ENCODE measurements at regions not wholly inside any gene's neighbourhood (a gene's known extent, or its start where the extent isn't known, plus 50 kb on each side); places are given as distances from the start of the nearest gene placed in this dataset.
"Not testable (repeated sequence)": the region's sequence is repeated elsewhere in the genome, so short reads cannot be mapped to it uniquely, and the experiment has no call there.

GRCh38 chr1:244324176-244324883 is 127.4 kb downstream of the ADSS2 start:
- WGBS, 2 experiments = 95 to 96% methylated on average over 8 of the region's 8 CpGs
- Histone ChIP-seq H3K27me3 (ENCODE audit: control insufficient read depth, insufficient read depth, low read length, poor library complexity, severe bottlenecking) (no peaks in the 10 kb centered on the region), H3K4me1 (ENCODE audit: control insufficient read depth, insufficient read depth, low read length) (no peaks in the 10 kb centered on the region), H3K27ac (ENCODE audit: insufficient read depth, low read depth, low read length, poor library complexity, severe bottlenecking) (no peak overlapping the region), H3K9me3 (ENCODE audit: control insufficient read depth, low read length) (no peaks in the 10 kb centered on the region), H3K4me3 (ENCODE audit: insufficient read depth, low read depth, low read length) (no peak overlapping the region), H3K36me3 (ENCODE audit: control insufficient read depth, insufficient read depth, low read length) (no peaks in the 10 kb centered on the region)

- Histone ChIP-seq H3K27ac (ENCODE audit: insufficient read depth, low read depth, low read length, poor library complexity, severe bottlenecking) (no peak overlapping the region), H3K4me3 (ENCODE audit: insufficient read depth, low read depth, low read length) (no peak overlapping the region), H3K9me3 (ENCODE audit: control insufficient read depth, low read length) (no peaks in the 10 kb centered on the region), H3K36me3 (ENCODE audit: control insufficient read depth, insufficient read depth, low read length) (no peaks in the 10 kb centered on the region), H3K4me1 (ENCODE audit: control insufficient read depth, insufficient read depth, low read length) (no peaks in the 10 kb centered on the region), H3K27me3 (ENCODE audit: control insufficient read depth, insufficient read depth, low read length, poor library complexity, severe bottlenecking) (no peaks in the 10 kb centered on the region)
- WGBS, 2 experiments = 87 to 91% methylated on average over 7 to 8 of the region's 8 CpGs
These were observed 126.5 kb downstream of the ADSS2 start for GRCh38 chr1:244325056-244325758.

DNA sequence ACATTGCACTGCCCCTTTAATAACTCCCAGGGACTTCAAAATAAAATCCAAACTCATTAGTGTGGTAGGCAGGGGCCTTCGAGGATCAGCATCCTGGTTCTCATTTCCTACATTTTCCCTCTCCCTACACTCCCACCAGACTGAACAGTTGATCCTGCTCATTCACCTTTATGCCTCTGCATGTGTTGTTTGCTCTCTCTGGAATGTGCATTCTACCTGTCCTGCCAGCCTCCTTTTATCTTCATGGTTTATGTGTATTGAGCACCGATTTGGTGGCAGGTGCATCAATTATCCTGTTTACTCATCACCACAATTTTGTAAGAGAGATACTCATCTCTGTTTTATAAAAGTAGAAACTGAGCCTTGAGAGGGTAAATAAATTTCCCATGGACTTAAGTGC is 125.0 kb downstream of the ADSS2 start:
- no peak overlapping the region for H3K4me3 ChIP-seq (ENCODE audit: insufficient read depth, low read depth, low read length)
- H3K4me1 ChIP-seq (ENCODE audit: control insufficient read depth, insufficient read depth, low read length) = no peaks in the 10 kb centered on the region
- no peaks in the 10 kb centered on the region for H3K9me3 ChIP-seq (ENCODE audit: control insufficient read depth, low read length)
- no peaks in the 10 kb centered on the region for H3K36me3 ChIP-seq (ENCODE audit: control insufficient read depth, insufficient read depth, low read length)
- no peak overlapping the region for H3K27ac ChIP-seq (ENCODE audit: insufficient read depth, low read depth, low read length, poor library complexity, severe bottlenecking)
- WGBS, 2 experiments = 86 to 87% methylated on average over 1 of the region's 2 CpGs
- no peaks in the 10 kb centered on the region for H3K27me3 ChIP-seq (ENCODE audit: control insufficient read depth, insufficient read depth, low read length, poor library complexity, severe bottlenecking)

- Histone ChIP-seq H3K27me3 (ENCODE audit: control insufficient read depth, insufficient read depth, low read length, poor library complexity, severe bottlenecking) (no peaks in the 10 kb centered on the region), H3K9me3 (ENCODE audit: control insufficient read depth, low read length) (no peaks in the 10 kb centered on the region), H3K4me3 (ENCODE audit: insufficient read depth, low read depth, low read length) (no peak overlapping the region), H3K36me3 (ENCODE audit: control insufficient read depth, insufficient read depth, low read length) (no peaks in the 10 kb centered on the region), H3K4me1 (ENCODE audit: control insufficient read depth, insufficient read depth, low read length) (no peaks in the 10 kb centered on the region), H3K27ac (ENCODE audit: insufficient read depth, low read depth, low read length, poor library complexity, severe bottlenecking) (no peak overlapping the region)
These were observed 124.2 kb downstream of the ADSS2 start for GRCh38 chr1:244327533-244327932.

DNA sequence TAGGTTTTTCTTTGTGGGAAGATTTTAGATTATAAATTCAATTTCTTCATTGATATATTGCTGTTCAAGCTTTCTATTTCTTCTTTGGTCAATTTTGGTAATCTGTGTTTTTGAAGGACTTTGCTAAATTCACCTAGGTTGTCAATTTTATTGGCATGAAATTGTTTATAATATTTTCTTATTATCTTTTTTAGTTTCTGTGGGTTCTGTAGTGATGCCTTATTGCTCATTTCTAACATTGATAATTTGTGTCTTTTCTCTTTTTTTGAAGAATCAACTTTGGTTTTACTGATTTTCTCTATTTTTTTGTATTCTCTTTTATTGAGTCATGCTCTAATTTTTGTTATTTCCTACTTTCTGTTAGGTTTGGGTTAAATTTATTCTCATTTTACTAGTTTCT is 123.2 kb downstream of the ADSS2 start:
- Histone ChIP-seq H3K9me3 (ENCODE audit: control insufficient read depth, low read length) (no peaks in the 10 kb centered on the region), H3K27ac (ENCODE audit: insufficient read depth, low read depth, low read length, poor library complexity, severe bottlenecking) (no peak overlapping the region), H3K4me1 (ENCODE audit: control insufficient read depth, insufficient read depth, low read length) (no peaks in the 10 kb centered on the region), H3K36me3 (ENCODE audit: control insufficient read depth, insufficient read depth, low read length) (no peaks in the 10 kb centered on the region), H3K27me3 (ENCODE audit: control insufficient read depth, insufficient read depth, low read length, poor library complexity, severe bottlenecking) (no peaks in the 10 kb centered on the region), H3K4me3 (ENCODE audit: insufficient read depth, low read depth, low read length) (no peak overlapping the region)

DNA sequence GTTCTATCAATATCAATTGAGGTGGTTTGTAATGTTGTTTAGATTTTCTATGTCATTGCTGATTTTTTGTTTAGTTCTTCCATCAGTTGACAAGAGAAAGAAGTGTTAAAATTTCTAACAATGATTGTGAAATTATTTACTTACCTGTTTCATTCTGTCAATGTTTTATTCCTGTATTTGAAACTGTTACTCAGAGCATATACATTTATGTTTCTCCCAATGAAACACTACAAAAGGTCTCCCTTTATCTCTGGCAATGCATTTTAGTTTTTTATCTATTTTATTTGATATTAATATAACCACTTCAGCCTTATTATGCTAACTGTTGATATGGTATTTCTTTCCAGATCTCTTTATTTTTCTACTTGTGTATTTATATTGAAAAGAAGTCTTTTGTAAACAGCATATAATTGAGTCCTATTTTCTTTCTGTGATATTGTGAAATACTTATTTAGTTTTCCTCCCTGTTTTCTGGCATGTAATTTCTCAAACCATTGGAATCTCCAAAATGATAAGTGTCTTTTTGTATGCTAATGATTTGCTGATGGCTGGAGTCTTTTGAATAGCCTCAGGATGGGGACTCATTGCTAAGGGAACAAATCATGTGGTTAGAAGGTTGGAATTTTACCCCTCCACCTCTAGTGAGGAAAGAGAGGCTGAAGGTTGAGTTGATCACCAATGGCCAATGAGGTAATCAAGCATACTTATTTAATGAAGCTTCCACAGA is 122.0 kb downstream of the ADSS2 start:
- H3K9me3 ChIP-seq (ENCODE audit: control insufficient read depth, low read length) = no peaks in the 10 kb centered on the region
- no peaks in the 10 kb centered on the region for H3K36me3 ChIP-seq (ENCODE audit: control insufficient read depth, insufficient read depth, low read length)
- H3K4me1 ChIP-seq (ENCODE audit: control insufficient read depth, insufficient read depth, low read length) = no peaks in the 10 kb centered on the region
- H3K4me3 ChIP-seq (ENCODE audit: insufficient read depth, low read depth, low read length) = no peak overlapping the region
- H3K27ac ChIP-seq (ENCODE audit: insufficient read depth, low read depth, low read length, poor library complexity, severe bottlenecking) = no peak overlapping the region
- no peaks in the 10 kb centered on the region for H3K27me3 ChIP-seq (ENCODE audit: control insufficient read depth, insufficient read depth, low read length, poor library complexity, severe bottlenecking)

- Histone ChIP-seq H3K4me1 (ENCODE audit: control insufficient read depth, insufficient read depth, low read length) (no peaks in the 10 kb centered on the region), H3K9me3 (ENCODE audit: control insufficient read depth, low read length) (no peaks in the 10 kb centered on the region), H3K27me3 (ENCODE audit: control insufficient read depth, insufficient read depth, low read length, poor library complexity, severe bottlenecking) (no peaks in the 10 kb centered on the region), H3K27ac (ENCODE audit: insufficient read depth, low read depth, low read length, poor library complexity, severe bottlenecking) (no peak overlapping the region), H3K36me3 (ENCODE audit: control insufficient read depth, insufficient read depth, low read length) (no peaks in the 10 kb centered on the region), H3K4me3 (ENCODE audit: insufficient read depth, low read depth, low read length) (no peak overlapping the region)
- 95 to 100% methylated on average over 2 of the region's 2 CpGs for WGBS, 2 experiments
These were observed 121.4 kb downstream of the ADSS2 start for GRCh38 chr1:244330318-244330625.

DNA sequence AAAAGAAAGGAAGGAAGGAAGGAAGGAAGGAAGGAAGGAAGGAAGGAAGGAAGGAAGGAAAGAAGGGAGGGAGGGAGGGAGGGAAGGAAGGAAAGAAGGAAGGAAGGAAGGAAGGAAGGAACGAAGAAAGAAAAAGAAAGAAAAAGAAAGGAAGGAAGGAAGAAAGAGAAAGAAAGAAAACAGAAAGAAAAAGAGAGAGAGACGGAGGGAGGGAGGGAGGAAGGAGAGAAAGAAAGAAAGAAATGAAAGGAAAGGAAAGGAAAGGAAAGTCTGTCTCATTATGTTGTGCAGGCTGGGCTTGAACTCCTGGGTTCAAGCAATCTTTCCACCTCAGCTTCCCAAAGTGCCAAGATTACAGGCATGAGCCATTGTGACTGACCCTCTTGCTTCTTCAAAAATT is 118.9 kb downstream of the ADSS2 start:
- H3K9me3 ChIP-seq (ENCODE audit: control insufficient read depth, low read length); H3K4me1 ChIP-seq (ENCODE audit: control insufficient read depth, insufficient read depth, low read length); H3K4me3 ChIP-seq (ENCODE audit: insufficient read depth, low read depth, low read length); H3K36me3 ChIP-seq (ENCODE audit: control insufficient read depth, insufficient read depth, low read length); H3K27ac ChIP-seq (ENCODE audit: insufficient read depth, low read depth, low read length, poor library complexity, severe bottlenecking); H3K27me3 ChIP-seq (ENCODE audit: control insufficient read depth, insufficient read depth, low read length, poor library complexity, severe bottlenecking): not testable (repeated sequence)
- WGBS, 2 experiments = 94 to 95% methylated on average over 2 of the region's 2 CpGs

DNA sequence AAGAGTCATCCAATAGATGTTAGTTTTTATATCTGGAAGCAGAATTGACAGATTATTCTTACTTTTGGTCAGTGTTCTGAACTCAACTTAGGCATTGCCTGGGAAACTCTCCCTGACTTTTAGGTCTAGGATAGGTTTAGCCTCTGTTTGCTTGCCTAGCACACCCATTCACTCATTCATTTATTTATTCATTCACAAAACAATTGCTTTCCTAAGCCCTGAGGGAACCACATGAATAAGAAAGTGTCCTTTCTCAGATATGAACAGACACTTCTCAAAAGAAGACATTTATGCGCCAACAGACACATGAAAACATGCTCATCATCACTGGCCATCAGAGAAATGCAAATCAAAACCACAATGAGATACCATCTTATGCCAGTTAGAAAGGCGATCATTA is 117.4 kb downstream of the ADSS2 start:
- H3K4me3 ChIP-seq (ENCODE audit: insufficient read depth, low read depth, low read length); H3K36me3 ChIP-seq (ENCODE audit: control insufficient read depth, insufficient read depth, low read length); H3K27me3 ChIP-seq (ENCODE audit: control insufficient read depth, insufficient read depth, low read length, poor library complexity, severe bottlenecking); H3K27ac ChIP-seq (ENCODE audit: insufficient read depth, low read depth, low read length, poor library complexity, severe bottlenecking); H3K4me1 ChIP-seq (ENCODE audit: control insufficient read depth, insufficient read depth, low read length); H3K9me3 ChIP-seq (ENCODE audit: control insufficient read depth, low read length): not testable (repeated sequence)
- WGBS, 2 experiments = 92 to 96% methylated on average over 2 of the region's 2 CpGs

DNA sequence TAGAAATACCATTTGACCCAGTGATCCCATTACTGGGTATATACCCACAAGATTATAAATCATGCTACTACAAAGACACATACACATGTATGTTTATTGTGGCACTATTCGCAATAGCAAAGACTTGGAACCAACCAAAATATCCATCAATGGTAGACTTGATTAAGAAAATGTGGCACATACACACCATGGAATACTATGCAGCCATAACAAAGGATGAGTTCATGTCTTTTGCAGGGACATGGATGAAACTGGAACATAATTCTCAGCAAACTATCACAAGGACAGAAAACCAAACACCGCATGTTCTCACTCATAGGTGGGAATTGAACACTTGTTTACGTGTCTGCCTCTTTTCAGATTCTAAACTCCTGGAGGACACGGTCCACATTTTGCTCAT is 116.9 kb downstream of the ADSS2 start:
- not testable (repeated sequence) for H3K4me1 ChIP-seq (ENCODE audit: control insufficient read depth, insufficient read depth, low read length); H3K27me3 ChIP-seq (ENCODE audit: control insufficient read depth, insufficient read depth, low read length, poor library complexity, severe bottlenecking); H3K9me3 ChIP-seq (ENCODE audit: control insufficient read depth, low read length); H3K36me3 ChIP-seq (ENCODE audit: control insufficient read depth, insufficient read depth, low read length); H3K4me3 ChIP-seq (ENCODE audit: insufficient read depth, low read depth, low read length); H3K27ac ChIP-seq (ENCODE audit: insufficient read depth, low read depth, low read length, poor library complexity, severe bottlenecking)
- 97 to 98% methylated on average over 3 of the region's 4 CpGs for WGBS, 2 experiments
